Neural crest cell (in vitro differentiated cells): ENCODE measurements at regions not wholly inside any gene's neighbourhood (a gene's known extent, or its start where the extent isn't known, plus 50 kb on each side); places are given as distances from the start of the nearest gene placed in this dataset.
"Not testable (repeated sequence)": the region's sequence is repeated elsewhere in the genome, so short reads cannot be mapped to it uniquely, and the experiment has no call there.

Source experiments
- DNase-seq: peaks from one replicate; pipeline ENCODE4 v3.0.0; 2021; ENCODE audit warnings: low read depth, mixed read lengths, low spot score
- H3K27ac Mint-ChIP-seq: one replicate; pipeline ENCODE4 v1.8.0; 2021; ENCODE audit warnings: mild to moderate bottlenecking, mixed read lengths; ENCODE audit not compliant: unreplicated experiment
- H3K27me3 Mint-ChIP-seq: 2 replicates; pipeline ENCODE4 v1.8.0; 2021; ENCODE audit warnings: low read depth, mild to moderate bottlenecking, mixed read lengths
- H3K36me3 Mint-ChIP-seq: 2 replicates; pipeline ENCODE4 v1.8.0; 2021; ENCODE audit warnings: low read depth, mild to moderate bottlenecking, mixed read lengths
- H3K4me1 Mint-ChIP-seq: 2 replicates; pipeline ENCODE4 v1.8.0; 2021; ENCODE audit warnings: mixed read lengths
- H3K4me3 Mint-ChIP-seq: one replicate; pipeline ENCODE4 v1.8.0; 2021; ENCODE audit warnings: mild to moderate bottlenecking, mixed read lengths
- H3K9me3 Mint-ChIP-seq: 2 replicates; pipeline ENCODE4 v1.8.0; 2021; ENCODE audit warnings: mixed read lengths
- CTCF ChIP-seq: fragments of 200-600 bp; sonication (generic); conservative IDR thresholded peaks from 2 replicates; pipeline ENCODE4 v1.5.0; 2021; ENCODE audit warnings: antibody characterized with exemption, mild to moderate bottlenecking

GRCh38 chr14:97116546-97116945, 319.4 kb downstream of the VRK1 start:
- Mint-ChIP-seq H3K27me3 (peaks cover 6% of the 10 kb centered on the region), H3K4me3 (no peak overlapping the region), H3K27ac (no peak overlapping the region), H3K36me3 (no peaks in the 10 kb centered on the region), H3K4me1 (no peaks in the 10 kb centered on the region), H3K9me3 (no peaks in the 10 kb centered on the region)
- no peak for DNase-seq
- no peak for TF ChIP-seq CTCF

- TF ChIP-seq CTCF, result no peak
- no peak for DNase-seq
- no peak overlapping the region for H3K4me3 Mint-ChIP-seq
- H3K27ac Mint-ChIP-seq, result peak overlapping the region; percentile 58
- no peaks in the 10 kb centered on the region for H3K9me3 Mint-ChIP-seq
- no peaks in the 10 kb centered on the region for H3K36me3 Mint-ChIP-seq
- H3K4me1 Mint-ChIP-seq, result no peaks in the 10 kb centered on the region
- H3K27me3 Mint-ChIP-seq, result peaks cover 6% of the 10 kb centered on the region
Observed at GRCh38 chr14:97117693-97118092, 320.5 kb downstream of the VRK1 start.

- no peak for TF ChIP-seq CTCF
- peaks cover 2% of the 10 kb centered on the region for H3K27me3 Mint-ChIP-seq
Observed at GRCh38 chr14:97120204-97120603, 323.0 kb downstream of the VRK1 start.

GRCh38 chr14:97120611-97121031, 323.4 kb downstream of the VRK1 start:
- no peak for TF ChIP-seq CTCF
- Mint-ChIP-seq H3K27ac (no peak overlapping the region), H3K9me3 (no peaks in the 10 kb centered on the region), H3K4me1 (no peaks in the 10 kb centered on the region), H3K27me3 (peaks cover 2% of the 10 kb centered on the region), H3K36me3 (no peaks in the 10 kb centered on the region), H3K4me3 (no peak overlapping the region)
- no peak for DNase-seq

More at GRCh38 chr14:97120204-97120603, 323.0 kb downstream of the VRK1 start:
- Mint-ChIP-seq H3K4me1 (no peaks in the 10 kb centered on the region), H3K4me3 (no peak overlapping the region), H3K27ac (no peak overlapping the region), H3K36me3 (no peaks in the 10 kb centered on the region), H3K9me3 (no peaks in the 10 kb centered on the region)
- no peak for DNase-seq

- TF ChIP-seq CTCF, result no peak
- H3K36me3 Mint-ChIP-seq, result no peaks in the 10 kb centered on the region
- no peak overlapping the region for H3K4me3 Mint-ChIP-seq
- no peak for DNase-seq
- no peaks in the 10 kb centered on the region for H3K27me3 Mint-ChIP-seq
- H3K9me3 Mint-ChIP-seq, result peaks cover 2% of the 10 kb centered on the region
- H3K4me1 Mint-ChIP-seq, result no peaks in the 10 kb centered on the region
- no peak overlapping the region for H3K27ac Mint-ChIP-seq
Observed at GRCh38 chr14:97129639-97130038, 332.5 kb downstream of the VRK1 start.

GRCh38 chr14:97135847-97136246, 338.7 kb downstream of the VRK1 start:
- not testable (repeated sequence) for H3K4me3 Mint-ChIP-seq, DNase-seq, H3K4me1 Mint-ChIP-seq, H3K36me3 Mint-ChIP-seq, H3K27ac Mint-ChIP-seq, H3K27me3 Mint-ChIP-seq
- peaks cover 18% of the 10 kb centered on the region for H3K9me3 Mint-ChIP-seq
